Colonic mucosa (tissue), 4 donors: ENCODE measurements at regions not wholly inside any gene's neighbourhood (a gene's known extent, or its start where the extent isn't known, plus 50 kb on each side); places are given as distances from the start of the nearest gene placed in this dataset.

Experiments
- DNase-seq: peaks from one replicate; pipeline ENCODE4 v3.0.0-alpha.2; 2020
- H3K27ac ChIP-seq: fragments of 200-600 bp; one replicate; pipeline ENCODE4 v1.8.0; 2021
- H3K27me3 ChIP-seq: fragments of 200-600 bp; one replicate; pipeline ENCODE4 v1.8.0; 2021
- H3K36me3 ChIP-seq: fragments of 200-600 bp; one replicate; pipeline ENCODE4 v1.8.0; 2021
- H3K4me1 ChIP-seq: fragments of 200-600 bp; one replicate; pipeline ENCODE4 v1.8.0; 2021; ENCODE audit warnings: mild to moderate bottlenecking
- H3K4me3 ChIP-seq: fragments of 200-600 bp; one replicate; pipeline ENCODE4 v1.8.0; 2021
- H3K9ac ChIP-seq, 2 donors: one replicate each; pipeline ENCODE4 v1.7.0; 2013; ENCODE audit warnings: control low read depth in 2 of 2, low read depth in 2 of 2, low read length in 2 of 2
- H3K9me3 ChIP-seq: fragments of 200-600 bp; one replicate; pipeline ENCODE4 v1.8.0; 2021
- intact Hi-C: fragments of 100-400 bp; cut with DNase I; formaldehyde crosslinking; loops from one replicate; pipeline ENCODE4 v1.14.1; 2022
- TF ChIP-seq, protein P1 (sequence below): fragments of 200-600 bp; IDR thresholded peaks from one replicate; pipeline ENCODE4 v1.8.0; 2022; ENCODE audit warnings: antibody characterized with exemption, mild to moderate bottlenecking
- donor health status: healthy.
- donor health status: DM: no; HTN: no; CAD: no.
- donor health status: DM: no; HTN: no; CAD: no.

DNA sequence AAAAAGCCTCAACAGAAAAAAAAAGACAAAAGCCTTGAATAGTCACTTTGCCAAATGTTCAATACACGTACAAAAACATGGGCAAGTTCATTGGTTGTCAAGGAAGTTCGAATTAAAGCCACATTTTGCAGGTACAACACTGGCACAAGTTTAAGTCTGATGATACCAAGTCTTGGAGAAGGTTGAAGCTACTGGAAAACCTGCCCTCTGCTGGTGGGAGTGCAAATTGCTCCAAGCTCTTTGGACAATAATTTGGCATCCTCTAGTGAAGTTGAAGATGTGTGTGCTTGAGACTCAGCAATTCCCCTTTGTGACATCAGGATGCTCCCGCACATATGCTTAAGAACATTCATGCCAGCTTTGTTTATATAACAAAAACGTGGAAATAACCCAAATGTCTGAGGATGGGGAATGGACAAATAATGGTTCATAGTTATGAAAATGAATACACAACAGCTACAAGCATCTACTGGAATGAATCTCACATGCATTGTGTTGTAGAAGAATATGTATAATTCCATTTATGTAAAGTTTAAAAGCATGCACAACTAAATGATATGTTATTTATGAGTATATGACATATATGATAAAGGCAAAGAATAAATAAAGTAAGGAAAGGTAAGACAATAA lies 120.0 kb upstream of the PLPP4 start:
- Histone ChIP-seq H3K9me3 (no peaks in the 10 kb centered on the region), H3K4me1 (no peaks in the 10 kb centered on the region), H3K4me3 (no peak overlapping the region), H3K9ac (no peak overlapping the region), H3K36me3 (no peaks in the 10 kb centered on the region), H3K27me3 (no peaks in the 10 kb centered on the region), H3K27ac (no peak overlapping the region)
- DNase-seq: peak; percentile 51
- TF ChIP-seq, protein P1, sequence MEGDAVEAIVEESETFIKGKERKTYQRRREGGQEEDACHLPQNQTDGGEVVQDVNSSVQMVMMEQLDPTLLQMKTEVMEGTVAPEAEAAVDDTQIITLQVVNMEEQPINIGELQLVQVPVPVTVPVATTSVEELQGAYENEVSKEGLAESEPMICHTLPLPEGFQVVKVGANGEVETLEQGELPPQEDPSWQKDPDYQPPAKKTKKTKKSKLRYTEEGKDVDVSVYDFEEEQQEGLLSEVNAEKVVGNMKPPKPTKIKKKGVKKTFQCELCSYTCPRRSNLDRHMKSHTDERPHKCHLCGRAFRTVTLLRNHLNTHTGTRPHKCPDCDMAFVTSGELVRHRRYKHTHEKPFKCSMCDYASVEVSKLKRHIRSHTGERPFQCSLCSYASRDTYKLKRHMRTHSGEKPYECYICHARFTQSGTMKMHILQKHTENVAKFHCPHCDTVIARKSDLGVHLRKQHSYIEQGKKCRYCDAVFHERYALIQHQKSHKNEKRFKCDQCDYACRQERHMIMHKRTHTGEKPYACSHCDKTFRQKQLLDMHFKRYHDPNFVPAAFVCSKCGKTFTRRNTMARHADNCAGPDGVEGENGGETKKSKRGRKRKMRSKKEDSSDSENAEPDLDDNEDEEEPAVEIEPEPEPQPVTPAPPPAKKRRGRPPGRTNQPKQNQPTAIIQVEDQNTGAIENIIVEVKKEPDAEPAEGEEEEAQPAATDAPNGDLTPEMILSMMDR: peak; percentile 65
- intact Hi-C loops: loop anchor here (2.0 to 10.0 kb wide), 2 partner anchors 322 to 404 kb away; no protein-coding TSS in a partner anchor

DNA sequence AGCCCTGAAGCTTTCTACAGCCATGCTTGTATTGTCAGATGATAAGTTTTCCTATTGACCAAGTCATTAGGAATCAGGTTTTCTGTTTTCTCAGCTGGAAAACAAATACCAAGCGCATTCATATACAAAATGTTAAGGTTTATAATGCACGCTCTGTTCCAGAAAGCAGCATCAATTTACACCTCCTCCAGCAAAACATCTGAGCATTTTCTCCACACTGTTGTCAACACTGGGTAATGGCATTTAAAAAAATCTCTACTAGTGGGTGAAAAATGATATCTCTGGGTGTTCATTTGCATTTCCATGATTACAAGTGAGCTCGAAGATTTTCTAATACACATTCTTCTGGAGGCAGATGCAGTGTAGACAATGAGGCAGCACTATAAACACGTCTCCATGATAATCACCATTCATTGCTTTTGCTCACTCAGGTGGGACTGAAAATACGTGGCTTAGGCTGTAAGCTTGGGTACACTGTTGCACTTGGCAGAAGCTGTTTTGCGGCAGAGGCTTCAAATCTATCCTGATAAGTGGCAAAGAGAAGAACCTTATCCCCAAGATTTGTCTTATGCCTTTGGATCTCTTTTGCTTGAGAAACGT lies 114.8 kb upstream of the PLPP4 start:
- TF ChIP-seq, protein P1: no peak
- H3K9ac ChIP-seq: no peak overlapping the region
- DNase-seq: no peak
- H3K27ac ChIP-seq: no peak overlapping the region
- H3K36me3 ChIP-seq: no peaks in the 10 kb centered on the region
- no peaks in the 10 kb centered on the region for H3K4me1 ChIP-seq
- H3K27me3 ChIP-seq: no peaks in the 10 kb centered on the region
- no peaks in the 10 kb centered on the region for H3K9me3 ChIP-seq
- intact Hi-C loops: no loop called here
- H3K4me3 ChIP-seq: no peak overlapping the region

DNA sequence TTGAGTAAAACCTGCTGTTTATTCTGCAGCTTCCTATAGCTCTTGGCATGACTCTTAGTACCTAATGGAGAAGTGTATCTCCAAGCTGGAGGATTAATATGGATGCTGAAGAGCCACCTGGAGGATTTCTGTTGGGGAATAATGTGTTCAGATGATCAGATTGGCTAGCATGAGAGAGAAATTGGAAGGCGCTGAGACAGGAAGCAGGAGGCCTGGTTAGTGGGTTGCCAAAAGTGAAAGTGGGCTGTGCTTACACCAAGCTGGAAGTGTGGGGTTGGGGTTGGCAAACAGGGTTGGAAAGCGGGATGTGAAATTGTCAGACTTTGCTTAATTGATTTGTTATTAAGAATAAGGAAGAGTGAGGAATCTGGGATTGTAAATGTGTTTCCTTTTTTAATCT lies 111.8 kb upstream of the PLPP4 start:
- no peak for DNase-seq
- H3K4me3 ChIP-seq: no peak overlapping the region
- H3K9ac ChIP-seq: no peak overlapping the region
- no peaks in the 10 kb centered on the region for H3K9me3 ChIP-seq
- intact Hi-C loops: no loop called here
- H3K27ac ChIP-seq: no peak overlapping the region
- TF ChIP-seq, protein P1: no peak
- no peaks in the 10 kb centered on the region for H3K4me1 ChIP-seq
- H3K36me3 ChIP-seq: no peaks in the 10 kb centered on the region
- H3K27me3 ChIP-seq: no peaks in the 10 kb centered on the region

DNA sequence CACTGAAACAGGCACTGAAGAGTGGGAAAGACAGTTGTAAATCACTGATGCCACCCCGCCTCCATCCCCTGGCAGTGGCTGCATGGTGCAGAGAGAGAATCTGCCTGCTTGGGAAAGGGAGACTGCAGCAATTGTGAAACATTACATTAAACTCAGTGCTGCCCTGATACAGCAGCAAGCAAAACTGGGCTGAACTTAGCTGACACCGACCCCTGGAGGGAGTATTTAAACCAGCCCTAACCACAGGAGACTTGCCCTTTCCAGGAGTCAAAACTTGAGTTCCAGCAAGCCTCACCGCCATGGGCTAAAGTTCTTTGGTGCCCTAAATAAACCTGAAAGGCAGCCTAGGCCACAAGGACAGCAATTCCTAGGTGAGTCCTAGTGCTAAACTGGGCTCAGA lies 109.4 kb upstream of the PLPP4 start:
- Histone ChIP-seq H3K9me3 (no peaks in the 10 kb centered on the region), H3K4me3 (no peak overlapping the region), H3K36me3 (no peaks in the 10 kb centered on the region), H3K27me3 (no peaks in the 10 kb centered on the region), H3K4me1 (no peaks in the 10 kb centered on the region), H3K27ac (no peak overlapping the region), H3K9ac (no peak overlapping the region)
- TF ChIP-seq, protein P1: no peak
- no peak for DNase-seq
- intact Hi-C loops: no loop called here

DNA sequence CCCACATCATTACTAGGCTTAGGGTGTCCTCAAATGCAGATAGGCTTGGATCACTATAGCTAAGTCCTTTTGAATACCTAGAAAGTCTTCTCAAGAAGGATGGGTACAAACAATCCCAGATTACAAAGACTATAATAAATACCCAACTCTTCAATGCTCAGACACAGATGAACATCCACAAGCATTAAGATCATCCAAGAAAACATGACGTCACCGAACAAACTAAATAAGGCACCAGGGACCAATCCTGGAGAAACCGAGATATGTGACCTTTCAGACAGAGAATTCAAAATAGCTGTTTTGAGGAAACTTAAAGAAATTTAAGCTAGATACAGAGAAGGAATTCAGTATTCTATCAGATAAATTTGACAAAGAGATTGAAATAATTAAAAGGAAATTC lies 108.0 kb upstream of the PLPP4 start:
- Histone ChIP-seq H3K36me3 (no peaks in the 10 kb centered on the region), H3K27ac (no peak overlapping the region), H3K4me1 (no peaks in the 10 kb centered on the region), H3K9me3 (no peaks in the 10 kb centered on the region), H3K27me3 (no peaks in the 10 kb centered on the region), H3K9ac (no peak overlapping the region), H3K4me3 (no peak overlapping the region)
- intact Hi-C loops: no loop called here
- DNase-seq: no peak
- TF ChIP-seq, protein P1: no peak
